IMR-90 (cell line): ENCODE measurements at regions not wholly inside any gene's neighbourhood (a gene's known extent, or its start where the extent isn't known, plus 50 kb on each side); places are given as distances from the start of the nearest gene placed in this dataset.

Source experiments
- ATAC-seq: fragments of 200-7000 bp; cut with Tn5 transposase; 2 replicates; pipeline ENCODE4 v1.9.1; 2020; ENCODE audit warnings: low read depth, mild to moderate bottlenecking, moderate library complexity
- BruUV-seq: library from RNA; stranded (reverse); fragments of 400-500 nt; replicated peaks from 2 replicates; lab custom pipeline; 2021; lab: Mats Ljungman, UMichigan
- CTCF ChIA-PET: fragments of 300-600 bp; formaldehyde crosslinking; extraction: SDS; loops from one replicate; lab custom pipeline; 2021; ENCODE audit warnings: antibody characterized with exemption; lab: Yijun Ruan, JAX
- POLR2A ChIA-PET: fragments of 300-600 bp; sonication (Branson Sonifier 250); formaldehyde crosslinking; loops from one replicate; lab custom pipeline; 2022; ENCODE audit warnings: antibody characterized with exemption; ENCODE audit not compliant: unreplicated experiment; lab: Charles Lee
- DNase-seq: peaks from one replicate; pipeline ENCODE4 v3.0.0; 2013
- H2AFZ ChIP-seq: replicated peaks from 2 replicates; pipeline ENCODE3; 2013; ENCODE audit warnings: low read length, mild to moderate bottlenecking; ENCODE audit not compliant: poor library complexity
- H2AK5ac ChIP-seq: 2 replicates; pipeline ENCODE4 v1.6.1; 2013; ENCODE audit warnings: low read depth, low read length, inconsistent platforms
- H2AK9ac ChIP-seq: replicated peaks from 2 replicates; pipeline ENCODE3; 2013; ENCODE audit warnings: mild to moderate bottlenecking, low read depth, low read length, moderate library complexity; ENCODE audit not compliant: poor library complexity
- H2BK120ac ChIP-seq: 2 replicates; pipeline ENCODE4 v1.6.1; 2013; ENCODE audit warnings: low read depth, low read length, inconsistent platforms
- H2BK15ac ChIP-seq: 3 replicates; pipeline ENCODE4 v1.6.1; 2013; ENCODE audit warnings: low read depth, low read length, inconsistent platforms
- H2BK20ac ChIP-seq: 2 replicates; pipeline ENCODE4 v1.6.1; 2013; ENCODE audit warnings: low read depth, mild to moderate bottlenecking, inconsistent platforms, low read length, moderate library complexity
- H2BK5ac ChIP-seq: 2 replicates; pipeline ENCODE4 v1.6.1; 2013; ENCODE audit warnings: mild to moderate bottlenecking, low read depth, low read length, inconsistent platforms; ENCODE audit not compliant: poor library complexity, severe bottlenecking
- H3K14ac ChIP-seq: replicated peaks from 2 replicates; pipeline ENCODE4 v1.6.1; 2013; ENCODE audit warnings: low read depth, low read length, inconsistent platforms
- H3K18ac ChIP-seq: 2 replicates; pipeline ENCODE4 v1.6.1; 2013; ENCODE audit warnings: low read depth, low read length, control low read depth
- H3K23ac ChIP-seq: 2 replicates; pipeline ENCODE4 v1.6.1; 2013; ENCODE audit warnings: low read depth, low read length, inconsistent platforms
- H3K27ac ChIP-seq: 2 replicates; pipeline ENCODE4 v1.5.1; 2013; ENCODE audit warnings: mild to moderate bottlenecking, control low read depth, low read length; ENCODE audit not compliant: insufficient read depth
- H3K27me3 ChIP-seq: 2 replicates; pipeline ENCODE4 v1.6.1; 2013; ENCODE audit warnings: low read length; ENCODE audit not compliant: control insufficient read depth, insufficient read depth
- H3K36me3 ChIP-seq: 2 replicates; pipeline ENCODE4 v1.6.1; 2013; ENCODE audit warnings: low read length, mixed read lengths; ENCODE audit not compliant: control insufficient read depth, insufficient read depth
- H3K4ac ChIP-seq: 2 replicates; pipeline ENCODE4 v1.6.1; 2013; ENCODE audit warnings: low read depth, low read length, inconsistent platforms
- H3K4me1 ChIP-seq: 2 replicates; pipeline ENCODE4 v1.6.1; 2013; ENCODE audit warnings: low read length, mixed read lengths; ENCODE audit not compliant: control insufficient read depth, insufficient read depth
- H3K4me2 ChIP-seq: 2 replicates; pipeline ENCODE4 v1.6.1; 2013; ENCODE audit warnings: low read depth, mild to moderate bottlenecking, control low read depth, low read length, moderate library complexity
- H3K4me3 ChIP-seq: 2 replicates; pipeline ENCODE4 v1.5.1; 2013; ENCODE audit warnings: low read depth, mild to moderate bottlenecking, control low read depth, low read length, moderate library complexity; ENCODE audit not compliant: insufficient read depth
- H3K56ac ChIP-seq: 2 replicates; pipeline ENCODE4 v1.6.1; 2013; ENCODE audit warnings: low read length, inconsistent platforms; ENCODE audit not compliant: insufficient read depth; ENCODE audit errors: extremely low read depth
- H3K79me1 ChIP-seq, 2 experiments: 2 replicates each; pipeline ENCODE4 v1.6.1; 2013; ENCODE audit warnings: low read length in 2 of 2, inconsistent platforms in 1 of 2, low read depth in 1 of 2
- H3K9ac ChIP-seq: 2 replicates; pipeline ENCODE4 v1.6.1; 2013; ENCODE audit warnings: low read depth, low read length, control low read depth
- H3K9me1 ChIP-seq: 2 replicates; pipeline ENCODE4 v1.6.1; 2013; ENCODE audit warnings: low read length, inconsistent platforms; ENCODE audit not compliant: insufficient read depth
- H3K9me3 ChIP-seq: 2 replicates; pipeline ENCODE4 v1.6.1; 2013; ENCODE audit warnings: low read length; ENCODE audit not compliant: control insufficient read depth, insufficient read depth
- H4K20me1 ChIP-seq: 2 replicates; pipeline ENCODE4 v1.6.1; 2013; ENCODE audit warnings: low read length, inconsistent platforms; ENCODE audit not compliant: insufficient read depth
- H4K5ac ChIP-seq: 2 replicates; pipeline ENCODE4 v1.6.1; 2013; ENCODE audit warnings: mild to moderate bottlenecking, low read depth, low read length, control low read depth
- H4K8ac ChIP-seq, 2 experiments: 2 replicates each; pipeline ENCODE4 v1.6.1; 2013; ENCODE audit warnings: low read depth in 2 of 2, low read length in 2 of 2, control low read depth in 1 of 2, inconsistent platforms in 1 of 2
- H4K91ac ChIP-seq: 2 replicates; pipeline ENCODE4 v1.6.1; 2013; ENCODE audit warnings: low read depth, low read length, inconsistent platforms; ENCODE audit not compliant: insufficient read depth
- BHLHE40 ChIP-seq: fragments of 150-350 bp; IDR thresholded peaks from 2 replicates; pipeline ENCODE4 v1.6.1; 2016; ENCODE audit warnings: mild to moderate bottlenecking, low read depth, low read length
- CEBPB ChIP-seq: IDR thresholded peaks from 2 replicates; pipeline ENCODE4 v1.6.1; 2012; ENCODE audit warnings: low read depth, low read length, improper control_type of control experiment
- CHD1 ChIP-seq: IDR thresholded peaks from 2 replicates; pipeline ENCODE4 v1.6.1; 2012; ENCODE audit warnings: low read depth, low read length, improper control_type of control experiment
- MAFK ChIP-seq: IDR thresholded peaks from 2 replicates; pipeline ENCODE4 v1.6.1; 2012; ENCODE audit warnings: low read depth, low read length, improper control_type of control experiment
- MXI1 ChIP-seq: IDR thresholded peaks from 2 replicates; pipeline ENCODE4 v1.6.1; 2012; ENCODE audit warnings: low read depth, mild to moderate bottlenecking, low read length, moderate library complexity, borderline replicate concordance
- NFE2L2 ChIP-seq: fragments of 150-350 bp; IDR thresholded peaks from 2 replicates; pipeline ENCODE4 v1.6.1; 2016; ENCODE audit warnings: low read depth, mild to moderate bottlenecking, low read length
- POLR2A ChIP-seq: IDR thresholded peaks from 2 replicates; pipeline ENCODE4 v1.6.1; 2012; ENCODE audit warnings: mild to moderate bottlenecking, low read depth, low read length
- RAD21 ChIP-seq: IDR thresholded peaks from 2 replicates; pipeline ENCODE4 v1.6.1; 2012; ENCODE audit warnings: low read length, improper control_type of control experiment
- RCOR1 ChIP-seq: IDR thresholded peaks from 2 replicates; pipeline ENCODE4 v1.6.1; 2012; ENCODE audit warnings: mild to moderate bottlenecking, low read length, improper control_type of control experiment; ENCODE audit not compliant: insufficient replicate concordance
- RFX5 ChIP-seq: IDR thresholded peaks from 2 replicates; pipeline ENCODE4 v1.8.0; 2012; ENCODE audit warnings: low read depth, mild to moderate bottlenecking, low read length, moderate library complexity
- SMC3 ChIP-seq: fragments of 150-350 bp; IDR thresholded peaks from 2 replicates; pipeline ENCODE4 v1.6.1; 2016; ENCODE audit warnings: low read depth, mild to moderate bottlenecking, antibody characterized with exemption, low read length, moderate library complexity
- WGBS, 2 experiments: methylation state at CpG; one replicate each; pipeline versions ENCODE4 v1.1.5 to v1.1.7; 2013; ENCODE audit warnings: missing lambda C conversion rate in 2 of 2; ENCODE audit not compliant: insufficient read length in 1 of 2; ENCODE audit errors: extremely low coverage in 2 of 2; 5-methylcytosine and 5-hydroxymethylcytosine counted together
- dilution Hi-C: fragments of 300-500 bp; cut with HindIII; formaldehyde crosslinking; loops from one replicate; pipeline ENCODE4 v1.14.3; 2018; ENCODE audit warnings: low sequenced_read_pairs; ENCODE audit not compliant: unreplicated experiment
- in situ Hi-C: fragments of 300-500 bp; cut with MboI; formaldehyde crosslinking; loops from 3 replicates; pipeline ENCODE4 v1.14.3; 2019; ENCODE audit warnings: low sequenced_read_pairs, inconsistent platforms, mixed read lengths
- intact Hi-C: fragments of 100-400 bp; cut with micrococcal nuclease; formaldehyde crosslinking; loops from 2 replicates; pipeline ENCODE4 v1.10.0; 2022
- TF ChIP-seq, protein P1 (sequence below): fragments of 150-350 bp; IDR thresholded peaks from 2 replicates; pipeline ENCODE4 v1.6.1; 2016; ENCODE audit warnings: low read depth, mild to moderate bottlenecking, low read length, moderate library complexity, borderline replicate concordance
- TF ChIP-seq, protein P2 (sequence below): conservative IDR thresholded peaks from 2 replicates; pipeline ENCODE4 v1.5.1; 2012; ENCODE audit warnings: mild to moderate bottlenecking, low read depth, low read length, improper control_type of control experiment
- TF ChIP-seq, protein P3 (sequence below): fragments of 150-350 bp; IDR thresholded peaks from 2 replicates; pipeline ENCODE4 v1.6.1; 2017; ENCODE audit warnings: mild to moderate bottlenecking, antibody characterized with exemption, low read length, low read depth

DNA sequence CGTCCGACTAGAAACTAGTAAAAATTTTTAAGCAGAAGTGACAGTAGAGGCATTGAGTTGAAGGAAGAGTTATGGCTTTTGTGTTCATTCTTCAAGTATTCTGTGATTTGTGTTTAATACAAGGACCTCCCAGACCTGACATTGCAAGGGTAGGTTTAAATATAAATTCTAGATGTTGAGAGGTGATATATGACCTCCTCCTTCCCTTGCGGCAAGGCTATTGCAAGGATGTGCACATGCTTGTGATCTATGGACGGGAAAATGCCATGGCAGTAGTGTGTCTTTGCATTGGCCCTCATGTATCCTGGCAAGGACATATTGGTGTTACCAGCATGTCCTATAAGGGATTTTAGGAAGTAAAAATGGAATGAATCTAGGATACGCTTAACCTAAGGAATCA lies 143.5 kb downstream of the NEDD1 start:
- no peak overlapping the region for H3K27ac ChIP-seq
- H3K36me3 ChIP-seq = no peaks in the 10 kb centered on the region
- H4K8ac ChIP-seq = no peak overlapping the region
- H3K4me3 ChIP-seq = no peak overlapping the region
- no peak overlapping the region for H3K4me2 ChIP-seq
- H3K27me3 ChIP-seq = no peaks in the 10 kb centered on the region
- no peak overlapping the region for H4K5ac ChIP-seq
- no peak overlapping the region for H2BK120ac ChIP-seq
- dilution Hi-C loops (no loop called here), intact Hi-C loops (no loop called here), in situ Hi-C loops (no loop called here)
- H3K4me1 ChIP-seq = no peaks in the 10 kb centered on the region
- no peak overlapping the region for H2AFZ ChIP-seq
- H3K4ac ChIP-seq = no peak overlapping the region
- CTCF ChIA-PET = no interaction called here
- H3K18ac ChIP-seq = no peak overlapping the region
- no peak overlapping the region for H2BK20ac ChIP-seq
- BruUV-seq = no TSS peak
- H3K56ac ChIP-seq = no peak overlapping the region
- TF ChIP-seq POLR2A = no peak
- TF ChIP-seq, protein P1, sequence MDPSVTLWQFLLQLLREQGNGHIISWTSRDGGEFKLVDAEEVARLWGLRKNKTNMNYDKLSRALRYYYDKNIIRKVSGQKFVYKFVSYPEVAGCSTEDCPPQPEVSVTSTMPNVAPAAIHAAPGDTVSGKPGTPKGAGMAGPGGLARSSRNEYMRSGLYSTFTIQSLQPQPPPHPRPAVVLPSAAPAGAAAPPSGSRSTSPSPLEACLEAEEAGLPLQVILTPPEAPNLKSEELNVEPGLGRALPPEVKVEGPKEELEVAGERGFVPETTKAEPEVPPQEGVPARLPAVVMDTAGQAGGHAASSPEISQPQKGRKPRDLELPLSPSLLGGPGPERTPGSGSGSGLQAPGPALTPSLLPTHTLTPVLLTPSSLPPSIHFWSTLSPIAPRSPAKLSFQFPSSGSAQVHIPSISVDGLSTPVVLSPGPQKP = no peak
- no peak for TF ChIP-seq RFX5
- no peak for TF ChIP-seq SMC3
- TF ChIP-seq BHLHE40 = no peak
- TF ChIP-seq, protein P2, sequence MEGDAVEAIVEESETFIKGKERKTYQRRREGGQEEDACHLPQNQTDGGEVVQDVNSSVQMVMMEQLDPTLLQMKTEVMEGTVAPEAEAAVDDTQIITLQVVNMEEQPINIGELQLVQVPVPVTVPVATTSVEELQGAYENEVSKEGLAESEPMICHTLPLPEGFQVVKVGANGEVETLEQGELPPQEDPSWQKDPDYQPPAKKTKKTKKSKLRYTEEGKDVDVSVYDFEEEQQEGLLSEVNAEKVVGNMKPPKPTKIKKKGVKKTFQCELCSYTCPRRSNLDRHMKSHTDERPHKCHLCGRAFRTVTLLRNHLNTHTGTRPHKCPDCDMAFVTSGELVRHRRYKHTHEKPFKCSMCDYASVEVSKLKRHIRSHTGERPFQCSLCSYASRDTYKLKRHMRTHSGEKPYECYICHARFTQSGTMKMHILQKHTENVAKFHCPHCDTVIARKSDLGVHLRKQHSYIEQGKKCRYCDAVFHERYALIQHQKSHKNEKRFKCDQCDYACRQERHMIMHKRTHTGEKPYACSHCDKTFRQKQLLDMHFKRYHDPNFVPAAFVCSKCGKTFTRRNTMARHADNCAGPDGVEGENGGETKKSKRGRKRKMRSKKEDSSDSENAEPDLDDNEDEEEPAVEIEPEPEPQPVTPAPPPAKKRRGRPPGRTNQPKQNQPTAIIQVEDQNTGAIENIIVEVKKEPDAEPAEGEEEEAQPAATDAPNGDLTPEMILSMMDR = no peak
- no peak for TF ChIP-seq RCOR1
- no peak for TF ChIP-seq CHD1
- TF ChIP-seq NFE2L2 = no peak
- TF ChIP-seq MAFK = no peak
- TF ChIP-seq, protein P3, sequence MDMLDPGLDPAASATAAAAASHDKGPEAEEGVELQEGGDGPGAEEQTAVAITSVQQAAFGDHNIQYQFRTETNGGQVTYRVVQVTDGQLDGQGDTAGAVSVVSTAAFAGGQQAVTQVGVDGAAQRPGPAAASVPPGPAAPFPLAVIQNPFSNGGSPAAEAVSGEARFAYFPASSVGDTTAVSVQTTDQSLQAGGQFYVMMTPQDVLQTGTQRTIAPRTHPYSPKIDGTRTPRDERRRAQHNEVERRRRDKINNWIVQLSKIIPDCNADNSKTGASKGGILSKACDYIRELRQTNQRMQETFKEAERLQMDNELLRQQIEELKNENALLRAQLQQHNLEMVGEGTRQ = no peak
- TF ChIP-seq CEBPB = no peak
- TF ChIP-seq RAD21 = no peak
- TF ChIP-seq MXI1 = no peak
- H3K9me1 ChIP-seq = no peaks in the 10 kb centered on the region
- 50% methylated on average over 2 of the region's 5 CpGs; no CpG with 5 or more reads in 1 of the 2 experiments for WGBS, 2 experiments
- H3K23ac ChIP-seq = no peak overlapping the region
- no peak overlapping the region for H2AK5ac ChIP-seq
- POLR2A ChIA-PET = no interaction called here
- H4K91ac ChIP-seq = no peak overlapping the region
- H3K9me3 ChIP-seq = no peaks in the 10 kb centered on the region
- no peak overlapping the region for H3K9ac ChIP-seq
- ATAC-seq (no peak), DNase-seq (no peak)
- H4K20me1 ChIP-seq = no peaks in the 10 kb centered on the region
- H2BK15ac ChIP-seq = no peak overlapping the region
- no peak overlapping the region for H2BK5ac ChIP-seq
- H3K79me1 ChIP-seq = no peaks in the 10 kb centered on the region
- H2AK9ac ChIP-seq = no peak overlapping the region
- no peak overlapping the region for H3K14ac ChIP-seq
